GM19467 (cell line): ENCODE measurements at regions not wholly inside any gene's neighbourhood (a gene's known extent, or its start where the extent isn't known, plus 50 kb on each side); places are given as distances from the start of the nearest gene placed in this dataset.
"Not testable (repeated sequence)": the region's sequence is repeated elsewhere in the genome, so short reads cannot be mapped to it uniquely, and the experiment has no call there.

Experiments used
- ATAC-seq: cut with Tn5 transposase; IDR thresholded peaks from one replicate; pipeline ENCODE4 v1.9.1; 2021; ENCODE audit warnings: mild to moderate bottlenecking, moderate library complexity; ENCODE audit not compliant: unreplicated experiment

- no peak for ATAC-seq
These were observed 325.0 kb downstream of the CGGBP1 start for GRCh38 chr3:87733671-87734367.

- ATAC-seq: no peak
These were observed 326.5 kb downstream of the CGGBP1 start for GRCh38 chr3:87732294-87732693.

GRCh38 chr3:87727783-87728182 is 331.0 kb downstream of the CGGBP1 start:
- ATAC-seq: no peak

GRCh38 chr3:87719060-87719459 is 339.7 kb downstream of the CGGBP1 start:
- no peak for ATAC-seq

DNA sequence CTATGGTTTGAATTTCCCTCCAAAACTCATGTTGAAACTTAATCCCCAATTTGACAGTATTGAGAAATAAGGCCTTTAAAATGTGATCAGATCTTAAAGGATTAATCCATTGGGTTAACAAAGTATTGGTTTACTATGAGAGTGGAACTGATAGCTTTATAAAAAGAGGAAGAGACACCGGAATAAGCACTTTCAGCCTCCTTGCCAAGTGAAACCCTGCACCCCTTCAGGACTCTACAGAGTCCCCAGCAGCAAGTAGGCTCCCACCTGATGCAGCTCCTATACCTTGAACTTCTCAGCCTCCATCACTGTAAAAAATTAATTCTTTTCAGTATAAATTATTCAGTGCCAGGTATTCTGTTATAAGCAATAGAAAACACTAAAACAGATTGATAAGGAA is 348.3 kb downstream of the CGGBP1 start:
- ATAC-seq: peak; percentile 50

DNA sequence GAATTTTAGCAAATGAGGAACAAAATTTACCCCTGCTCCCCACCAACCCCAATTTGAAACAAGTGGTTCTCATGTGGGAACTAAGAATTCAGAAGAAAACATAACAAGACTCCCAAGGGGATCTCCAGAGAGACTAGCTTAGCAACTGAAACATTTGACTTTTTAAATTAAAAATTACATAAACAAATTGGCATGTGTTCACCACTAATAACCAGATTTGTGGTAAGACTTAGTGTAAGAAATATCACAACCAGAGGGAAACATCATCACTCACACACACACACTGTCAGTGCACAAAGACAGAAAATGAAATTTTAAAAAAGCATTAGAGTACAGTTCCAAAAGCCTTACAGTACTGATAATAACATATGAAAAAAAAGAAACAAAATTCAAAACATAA is 348.8 kb downstream of the CGGBP1 start:
- no peak for ATAC-seq

- ATAC-seq: no peak
These were observed 352.6 kb downstream of the CGGBP1 start for GRCh38 chr3:87706176-87706575.

DNA sequence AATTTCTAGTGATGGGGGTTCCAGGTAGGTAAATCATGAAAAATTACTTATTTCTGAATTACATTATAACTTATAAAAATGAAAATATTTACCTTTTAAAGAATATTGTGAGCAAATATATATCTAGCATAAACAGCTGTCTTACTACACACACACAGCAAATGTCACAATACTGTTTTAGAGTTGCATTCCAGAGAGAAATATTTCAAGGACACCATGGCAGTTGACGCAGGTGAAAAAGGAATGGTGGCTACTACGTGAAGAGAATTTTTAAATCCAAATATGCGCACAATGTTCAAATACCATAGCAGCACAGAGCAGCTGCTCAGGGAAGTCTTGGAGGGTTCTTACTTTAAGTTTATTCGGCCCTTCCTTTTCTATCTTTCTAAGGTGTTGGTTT is 356.2 kb downstream of the CGGBP1 start:
- ATAC-seq: no peak

- no peak for ATAC-seq
These were observed 362.4 kb downstream of the CGGBP1 start for GRCh38 chr3:87696124-87697013.

DNA sequence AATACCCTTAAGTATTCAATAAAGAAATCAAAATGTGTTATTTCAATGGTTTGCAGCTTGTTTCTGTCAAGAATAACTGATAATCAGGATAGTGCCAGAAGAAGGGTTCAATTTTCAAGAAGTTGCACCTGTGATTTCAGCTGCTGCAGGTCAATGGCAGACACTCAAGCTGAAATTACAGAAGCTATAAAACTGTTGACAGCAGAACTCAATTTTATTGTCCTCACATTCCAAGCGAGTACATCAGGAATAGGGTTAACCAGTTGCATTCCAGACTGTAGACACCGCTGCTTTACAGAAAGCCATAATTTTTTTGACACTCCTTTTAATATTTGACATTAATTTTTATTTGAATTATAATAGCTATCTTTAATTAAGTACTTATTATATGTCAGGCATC is 364.1 kb downstream of the CGGBP1 start:
- ATAC-seq: no peak

DNA sequence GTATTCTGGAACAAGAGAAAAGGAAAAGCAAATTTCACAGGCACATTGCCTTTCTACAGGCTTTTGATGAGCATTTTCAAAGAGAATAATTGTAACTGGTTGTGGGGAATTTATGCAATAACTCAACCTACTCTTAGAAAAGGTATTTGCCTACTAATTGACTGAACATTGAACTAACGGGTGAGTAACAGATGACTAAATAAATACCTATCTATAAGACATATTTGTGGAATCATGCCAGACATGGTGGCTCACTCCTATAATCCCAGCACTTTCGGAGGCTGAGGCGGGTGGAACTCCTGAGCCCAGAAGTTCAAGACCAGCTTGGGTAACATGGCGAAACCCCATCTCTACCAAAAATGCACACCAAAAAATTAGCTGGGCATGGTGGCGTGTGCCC is 367.7 kb downstream of the CGGBP1 start:
- ATAC-seq: no peak

DNA sequence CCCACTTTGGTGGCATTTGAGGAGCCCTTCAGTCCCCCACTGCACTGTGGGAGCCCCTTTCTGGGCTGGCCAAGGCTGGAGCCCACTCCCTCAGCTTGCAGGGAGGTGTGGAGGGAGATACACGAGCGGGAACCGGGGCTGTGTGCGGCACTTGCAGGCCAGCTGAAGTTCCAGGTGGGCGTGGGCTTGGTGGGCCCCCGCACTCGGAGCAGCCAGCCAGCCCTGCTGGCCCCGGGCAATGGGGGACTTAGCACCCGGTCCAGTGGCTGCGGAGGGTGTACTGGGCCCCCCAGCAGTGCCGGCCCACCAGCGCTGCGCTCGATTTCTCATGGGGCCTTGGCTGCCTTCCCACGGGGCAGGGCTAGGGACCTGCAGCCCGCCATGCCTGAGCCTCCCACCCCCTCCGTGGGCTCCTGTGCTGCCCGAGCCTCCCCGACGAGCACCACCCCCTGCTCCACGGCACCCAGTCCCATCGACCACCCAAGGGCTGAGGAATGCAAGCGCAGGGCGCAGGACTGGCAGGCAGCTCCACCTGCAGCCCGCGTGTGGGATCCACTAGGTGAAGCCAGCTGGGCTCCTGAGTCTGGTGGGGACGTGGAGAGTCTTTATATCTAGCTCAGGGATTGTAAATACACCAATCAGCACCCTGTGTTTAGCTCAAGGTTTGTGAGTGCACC is 379.7 kb downstream of the CGGBP1 start:
- not testable (repeated sequence) for ATAC-seq

GRCh38 chr3:87674397-87675161 is 384.2 kb downstream of the CGGBP1 start:
- ATAC-seq: peak; percentile 99

DNA sequence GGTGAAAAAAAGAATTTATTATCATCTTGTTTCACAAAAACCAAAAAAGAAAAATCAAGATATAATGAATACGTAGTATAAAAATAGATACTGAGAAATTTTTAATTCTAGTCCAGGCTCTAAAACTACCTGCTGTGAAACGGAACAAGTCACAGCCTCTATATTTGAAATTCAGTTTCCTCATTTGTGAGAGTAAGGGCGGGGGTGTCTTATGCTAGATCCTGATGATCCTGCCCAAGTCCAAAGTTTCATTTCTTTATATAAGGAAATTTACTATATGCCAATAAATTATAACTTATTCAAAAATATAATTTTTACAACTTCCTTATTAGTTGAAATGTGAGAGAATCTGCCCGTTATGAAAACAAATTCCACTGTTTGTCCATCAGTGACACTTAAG is 385.7 kb downstream of the CGGBP1 start:
- no peak for ATAC-seq

GRCh38 chr3:87654184-87654583 is 377.8 kb upstream of the POU1F1 start:
- ATAC-seq: no peak

DNA sequence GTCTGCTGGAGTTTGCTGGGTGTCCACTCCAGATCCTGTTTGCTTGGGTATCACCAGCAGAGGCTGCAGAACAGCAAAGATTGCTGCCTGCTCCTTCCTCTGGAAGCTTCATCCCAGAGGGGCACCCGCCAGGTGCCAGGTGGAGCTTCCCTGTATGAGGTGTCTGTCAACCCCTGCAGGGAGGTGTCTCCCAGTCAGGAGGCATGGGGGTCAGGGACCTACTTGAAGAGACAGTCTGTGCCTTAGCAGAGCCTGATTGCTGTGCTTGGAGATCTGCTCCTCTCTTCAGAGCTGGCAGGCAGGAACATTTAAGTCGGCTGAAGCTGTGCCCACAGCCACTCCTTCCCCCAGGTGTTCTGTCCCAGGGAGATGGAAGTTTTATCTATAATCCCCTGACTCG is 376.8 kb upstream of the POU1F1 start:
- not testable (repeated sequence) for ATAC-seq

GRCh38 chr3:87634426-87634825 is 358.0 kb upstream of the POU1F1 start:
- ATAC-seq: no peak

GRCh38 chr3:87627316-87627715 is 350.9 kb upstream of the POU1F1 start:
- no peak for ATAC-seq

DNA sequence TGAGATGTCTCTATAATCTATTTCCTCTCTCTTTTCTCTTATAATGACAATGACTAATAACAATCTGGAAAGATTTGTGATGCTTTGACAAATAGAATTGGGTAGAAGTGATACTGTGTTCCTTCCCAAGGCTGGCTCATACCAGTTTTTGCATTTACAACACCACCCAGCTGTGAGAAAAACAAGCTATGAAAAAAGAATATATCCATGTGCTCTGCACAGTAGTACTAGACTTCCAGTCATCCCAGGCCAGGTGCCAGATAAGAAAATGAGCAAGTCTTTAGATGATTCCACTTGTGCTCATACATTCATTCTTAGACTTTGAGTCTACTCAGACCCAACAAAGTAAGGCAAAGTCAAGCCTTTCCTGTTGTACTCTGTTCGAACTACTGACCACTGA is 350.2 kb upstream of the POU1F1 start:
- no peak for ATAC-seq

DNA sequence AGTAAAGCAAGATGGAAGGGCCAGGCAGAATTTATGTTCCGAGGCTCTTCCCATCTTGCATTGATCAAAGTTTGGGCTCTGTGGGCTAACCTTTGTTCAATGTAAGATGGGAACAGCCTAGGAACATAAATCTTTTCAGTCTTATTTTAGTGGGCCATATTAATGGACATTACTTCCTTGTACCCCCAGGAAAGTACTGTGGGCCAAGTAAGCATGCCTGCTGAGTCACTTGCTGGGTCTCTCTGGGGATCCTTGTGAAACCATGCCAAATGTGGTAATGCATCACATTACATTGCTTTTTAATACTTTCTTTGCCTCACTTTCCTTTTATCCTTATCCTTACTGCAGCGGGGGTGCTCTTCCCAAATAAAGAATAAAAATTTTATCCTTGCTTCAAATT is 349.5 kb upstream of the POU1F1 start:
- no peak for ATAC-seq

DNA sequence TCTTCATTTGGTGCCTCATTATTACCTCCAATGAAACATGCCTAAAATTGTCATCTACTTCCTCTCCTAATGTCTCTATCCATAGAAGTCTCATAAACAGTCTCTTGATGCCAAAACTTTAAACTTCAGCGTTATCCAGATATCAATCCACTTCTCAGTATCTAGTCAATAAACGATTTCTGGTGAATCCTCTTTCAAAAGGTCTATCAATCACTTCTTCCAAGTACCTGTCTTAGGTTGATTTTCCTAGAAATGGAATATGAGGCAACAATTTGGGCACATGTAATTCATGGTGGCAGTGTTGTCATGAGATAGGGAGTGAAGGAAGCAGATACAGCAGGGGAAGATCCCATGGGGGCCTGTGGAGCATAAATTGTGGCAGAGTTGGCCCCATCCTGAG is 348.5 kb upstream of the POU1F1 start:
- no peak for ATAC-seq
